Erythroblast (primary cell): ENCODE measurements at regions not wholly inside any gene's neighbourhood (a gene's known extent, or its start where the extent isn't known, plus 50 kb on each side); places are given as distances from the start of the nearest gene placed in this dataset.

Source experiments
- GATA1 ChIP-seq: IDR thresholded peaks from 2 replicates; pipeline ENCODE4 v1.6.1; 2011; ENCODE audit warnings: low read depth, mild to moderate bottlenecking, control low read depth, low read length, moderate library complexity
- POLR2A ChIP-seq: IDR thresholded peaks from 2 replicates; pipeline ENCODE4 v1.6.1; 2011; ENCODE audit warnings: mild to moderate bottlenecking, low read length

DNA sequence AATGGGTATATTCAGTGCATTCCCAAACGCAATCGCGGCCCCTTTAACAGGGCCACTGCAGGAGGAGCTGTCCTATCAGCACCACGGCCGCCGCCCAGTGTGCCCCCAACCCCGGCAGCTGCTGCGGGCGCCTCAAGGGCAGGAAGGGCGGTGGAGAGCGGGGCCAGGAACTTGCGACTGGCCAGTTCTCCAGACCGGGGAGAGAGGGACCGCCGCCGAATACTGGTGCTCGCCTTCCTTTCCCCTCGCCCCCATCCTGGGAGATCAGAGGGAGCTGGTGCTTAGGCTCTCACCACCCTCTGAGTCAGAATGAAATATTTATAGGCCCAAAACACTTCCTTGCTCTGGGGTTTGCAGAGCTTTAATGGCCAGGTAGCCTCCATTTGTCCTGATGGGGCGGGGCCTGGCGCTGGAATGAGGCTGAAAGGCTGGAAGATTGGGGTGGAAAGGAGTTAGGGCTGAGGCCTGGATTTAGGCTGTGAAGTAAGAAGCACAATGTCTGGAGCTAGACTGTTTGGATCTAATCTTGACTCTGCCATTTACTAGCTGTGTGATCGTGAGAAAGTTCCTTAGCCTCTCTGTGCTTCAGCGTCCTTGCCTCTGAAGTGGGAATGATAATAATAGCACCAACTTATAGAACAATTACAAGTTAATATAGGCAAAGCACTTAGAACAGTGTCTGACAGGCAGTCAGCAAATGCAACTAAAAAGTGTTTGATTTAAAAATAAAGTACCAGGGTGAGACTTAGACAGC lies 75.5 kb downstream of the NAV1 start:
- TF ChIP-seq POLR2A (no peak), GATA1 (no peak)
